Vagina (tissue), 2 donors: ENCODE measurements at regions not wholly inside any gene's neighbourhood (a gene's known extent, or its start where the extent isn't known, plus 50 kb on each side); places are given as distances from the start of the nearest gene placed in this dataset.

Experiments
- POLR2A ChIP-seq, 2 donors: fragments of 450-650 bp; IDR thresholded peaks; one replicate each; pipeline ENCODE4 v1.6.1; 2017; ENCODE audit warnings: antibody characterized with exemption in 2 of 2, mild to moderate bottlenecking in 2 of 2, moderate library complexity in 2 of 2
- POLR2AphosphoS5 ChIP-seq, 2 donors: sonication (generic); formaldehyde crosslinking; IDR thresholded peaks; one replicate each; pipeline ENCODE4 v1.9.0; 2017; ENCODE audit warnings: antibody characterized with exemption in 2 of 2, mild to moderate bottlenecking in 2 of 2, low read depth in 1 of 2; ENCODE audit not compliant: insufficient read depth in 1 of 2
- TF ChIP-seq, protein P1 (sequence below), 3 experiments: fragments of 450-650 bp in 2 of 3; fragments of 200-600 bp in 1 of 3; sonication (generic) in 1 of 3; IDR thresholded peaks; one replicate each; pipeline ENCODE4 v1.5.1; 2017 to 2019; ENCODE audit warnings: antibody characterized with exemption in 3 of 3, mild to moderate bottlenecking in 2 of 3, moderate library complexity in 2 of 3

DNA sequence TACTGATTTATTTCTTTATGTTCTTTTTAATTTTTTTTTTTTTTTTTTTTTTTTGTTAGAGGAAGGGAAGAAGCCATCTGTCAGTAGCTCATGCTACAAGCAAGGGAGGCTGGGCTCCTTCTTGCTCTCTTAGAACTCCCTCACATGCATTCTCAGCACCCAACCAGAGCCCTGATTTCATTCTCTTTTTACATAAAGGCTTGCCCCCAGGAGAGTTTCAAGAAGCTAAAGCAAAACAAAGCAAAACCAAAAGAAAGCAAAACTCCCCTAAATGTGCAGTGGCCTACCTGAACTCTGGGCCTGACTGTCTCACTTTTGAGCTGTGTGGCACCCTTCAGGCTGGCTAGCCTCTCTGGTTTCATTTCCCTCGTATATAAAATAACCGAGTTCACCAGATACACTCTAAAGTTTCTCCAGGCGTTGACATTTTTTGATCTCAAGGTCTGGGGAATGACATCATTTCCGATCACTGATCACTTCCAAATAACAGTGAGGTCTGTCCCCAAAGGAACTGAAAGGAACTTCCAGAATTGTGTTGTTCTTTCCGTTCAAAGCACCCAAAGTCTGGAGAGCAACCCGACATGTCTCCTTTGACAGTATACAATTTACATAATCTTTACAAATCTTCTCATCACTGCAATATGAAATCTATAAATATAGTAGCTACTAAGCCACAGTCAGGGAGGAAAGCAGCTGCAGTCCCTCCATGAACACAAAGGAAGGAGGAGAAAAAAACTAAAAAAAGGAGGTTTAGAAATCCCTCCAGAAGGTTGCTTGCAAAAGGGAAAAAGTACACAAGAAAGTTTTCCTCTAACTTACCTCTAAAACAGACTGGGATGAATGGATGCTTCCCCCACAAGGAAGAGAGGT is 145.6 kb upstream of the NCK2 start:
- TF ChIP-seq, protein P1, sequence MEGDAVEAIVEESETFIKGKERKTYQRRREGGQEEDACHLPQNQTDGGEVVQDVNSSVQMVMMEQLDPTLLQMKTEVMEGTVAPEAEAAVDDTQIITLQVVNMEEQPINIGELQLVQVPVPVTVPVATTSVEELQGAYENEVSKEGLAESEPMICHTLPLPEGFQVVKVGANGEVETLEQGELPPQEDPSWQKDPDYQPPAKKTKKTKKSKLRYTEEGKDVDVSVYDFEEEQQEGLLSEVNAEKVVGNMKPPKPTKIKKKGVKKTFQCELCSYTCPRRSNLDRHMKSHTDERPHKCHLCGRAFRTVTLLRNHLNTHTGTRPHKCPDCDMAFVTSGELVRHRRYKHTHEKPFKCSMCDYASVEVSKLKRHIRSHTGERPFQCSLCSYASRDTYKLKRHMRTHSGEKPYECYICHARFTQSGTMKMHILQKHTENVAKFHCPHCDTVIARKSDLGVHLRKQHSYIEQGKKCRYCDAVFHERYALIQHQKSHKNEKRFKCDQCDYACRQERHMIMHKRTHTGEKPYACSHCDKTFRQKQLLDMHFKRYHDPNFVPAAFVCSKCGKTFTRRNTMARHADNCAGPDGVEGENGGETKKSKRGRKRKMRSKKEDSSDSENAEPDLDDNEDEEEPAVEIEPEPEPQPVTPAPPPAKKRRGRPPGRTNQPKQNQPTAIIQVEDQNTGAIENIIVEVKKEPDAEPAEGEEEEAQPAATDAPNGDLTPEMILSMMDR (IDR thresholded peaks at IDR 0.05): no peak
- TF ChIP-seq POLR2A (IDR thresholded peaks at IDR 0.05) (no peak), POLR2AphosphoS5 (IDR thresholded peaks at IDR 0.05; ENCODE audit: insufficient read depth in 1 of 2, low read depth in 1 of 2) (no peak)
